Stimulated activated CD8-positive, alpha-beta memory T cell treated with anti-CD3 and anti-CD28 coated beads, Interleukin-7, amount 100 ng/mL, for 1 hour (primary cell): ENCODE measurements at regions not wholly inside any gene's neighbourhood (a gene's known extent, or its start where the extent isn't known, plus 50 kb on each side); places are given as distances from the start of the nearest gene placed in this dataset.

Source experiments
- DNase-seq, 2 donors: peaks; one replicate each; pipeline ENCODE4 v3.0.0-alpha.2; 2020; ENCODE audit warnings: low read depth in 2 of 2

DNA sequence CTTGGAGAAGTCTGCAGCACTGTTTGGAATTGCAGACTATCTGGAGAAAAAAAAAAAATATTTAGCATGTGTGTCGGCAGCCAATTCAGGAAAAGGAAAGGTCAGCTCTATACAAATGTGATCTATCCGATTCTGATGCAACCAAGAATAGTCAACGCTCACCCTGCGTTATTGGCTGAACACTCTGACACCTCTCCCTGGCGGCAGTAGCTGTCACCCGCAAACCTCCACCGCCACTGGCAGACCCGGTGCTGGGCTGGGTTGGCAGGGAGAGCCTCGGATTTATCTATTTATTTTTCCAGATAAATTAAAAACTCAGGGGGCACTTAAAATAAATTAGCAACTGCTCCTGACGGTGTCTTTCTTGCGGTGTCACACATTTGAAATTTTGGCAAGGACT lies 409.7 kb downstream of the VRK1 start:
- DNase-seq = no peak

DNA sequence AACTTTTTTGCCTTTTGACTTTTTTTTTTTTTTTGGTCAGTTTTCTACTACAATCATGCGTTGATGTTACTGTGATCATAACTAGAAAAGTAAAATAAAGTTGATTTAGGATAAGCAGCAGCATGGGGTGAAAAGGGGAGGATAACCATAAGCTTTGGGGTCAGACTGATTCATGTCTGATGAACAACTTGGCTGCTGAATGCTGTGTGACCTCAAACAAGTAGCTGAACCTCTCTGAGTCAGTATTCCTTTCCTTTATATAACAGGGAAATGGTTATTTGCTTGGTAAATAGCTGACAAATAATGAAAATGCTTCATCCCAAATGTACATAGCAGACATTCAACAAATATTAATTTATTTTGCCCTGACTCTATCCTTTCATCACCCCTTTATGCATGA lies 413.0 kb downstream of the VRK1 start:
- DNase-seq = no peak

DNA sequence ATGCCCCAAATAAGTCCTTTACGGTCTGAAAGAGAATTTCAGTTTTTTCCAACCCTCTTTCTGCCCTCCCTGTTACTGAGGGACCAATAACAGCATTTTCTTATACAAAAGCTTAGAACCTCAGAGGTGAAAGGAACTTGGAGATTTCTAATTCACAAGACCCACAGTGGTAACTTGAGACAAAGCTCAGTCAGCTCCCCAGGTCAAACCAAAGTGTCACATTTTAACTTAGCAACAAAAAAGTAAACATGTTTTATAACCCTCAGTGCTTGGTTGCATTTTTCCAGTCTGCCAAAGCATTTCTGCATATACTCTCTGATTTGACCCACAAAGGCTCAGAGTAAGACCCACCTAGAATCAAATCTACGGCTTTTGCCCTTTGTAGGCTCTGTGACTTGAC lies 415.2 kb downstream of the VRK1 start:
- DNase-seq = no peak

DNA sequence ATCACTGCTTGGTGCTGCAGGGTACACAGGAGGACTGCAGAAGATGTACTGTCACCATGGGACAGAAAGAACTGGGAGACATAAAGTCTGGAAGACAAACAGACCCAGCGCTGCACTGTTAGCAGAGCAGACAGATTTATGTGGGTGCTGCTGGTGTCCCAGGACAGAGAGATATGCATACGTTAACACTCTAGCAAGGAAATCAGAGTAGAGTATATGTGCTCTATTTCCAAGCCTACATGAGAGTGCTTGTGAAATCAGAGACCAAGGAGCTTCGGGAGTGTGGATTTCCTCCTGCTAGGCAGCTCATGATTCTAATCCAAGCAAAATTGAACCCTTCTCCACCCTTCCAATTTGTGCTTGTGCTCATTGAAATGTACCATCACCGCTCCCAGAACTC lies 416.5 kb downstream of the VRK1 start:
- no peak for DNase-seq

DNA sequence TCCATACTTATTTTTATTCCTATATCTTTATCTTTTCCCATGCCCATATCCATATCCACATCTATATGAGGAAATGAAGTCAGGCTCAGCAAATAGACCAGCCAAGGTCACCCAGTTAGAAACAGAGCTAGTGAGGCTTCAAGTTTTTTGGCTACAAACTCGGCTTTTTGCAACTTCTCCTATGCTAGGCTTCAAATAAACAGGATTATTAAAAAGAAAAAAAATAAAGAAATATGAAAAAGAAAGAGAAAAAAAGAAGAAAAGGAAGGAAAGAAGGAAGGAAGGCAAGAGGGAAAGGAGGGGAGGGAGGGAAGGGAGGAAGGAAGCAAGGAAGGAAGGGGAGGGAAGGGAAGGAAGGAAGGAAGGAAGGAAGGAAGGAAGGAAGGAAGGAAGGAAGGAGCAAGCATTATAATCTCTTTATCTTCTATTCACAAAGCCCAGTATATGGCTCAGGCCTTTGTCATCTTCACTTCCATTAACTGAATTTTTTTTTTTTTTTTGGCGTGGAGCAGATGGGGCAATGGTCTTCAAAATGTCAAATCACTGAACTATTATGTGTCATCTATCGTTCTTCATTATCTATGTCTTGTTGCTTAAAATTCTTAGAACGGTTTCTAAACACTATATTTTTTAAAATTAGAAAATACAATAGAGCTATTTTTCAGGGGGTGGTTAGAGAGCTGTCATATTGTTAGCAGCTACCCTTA lies 418.2 kb downstream of the VRK1 start:
- DNase-seq = no peak

DNA sequence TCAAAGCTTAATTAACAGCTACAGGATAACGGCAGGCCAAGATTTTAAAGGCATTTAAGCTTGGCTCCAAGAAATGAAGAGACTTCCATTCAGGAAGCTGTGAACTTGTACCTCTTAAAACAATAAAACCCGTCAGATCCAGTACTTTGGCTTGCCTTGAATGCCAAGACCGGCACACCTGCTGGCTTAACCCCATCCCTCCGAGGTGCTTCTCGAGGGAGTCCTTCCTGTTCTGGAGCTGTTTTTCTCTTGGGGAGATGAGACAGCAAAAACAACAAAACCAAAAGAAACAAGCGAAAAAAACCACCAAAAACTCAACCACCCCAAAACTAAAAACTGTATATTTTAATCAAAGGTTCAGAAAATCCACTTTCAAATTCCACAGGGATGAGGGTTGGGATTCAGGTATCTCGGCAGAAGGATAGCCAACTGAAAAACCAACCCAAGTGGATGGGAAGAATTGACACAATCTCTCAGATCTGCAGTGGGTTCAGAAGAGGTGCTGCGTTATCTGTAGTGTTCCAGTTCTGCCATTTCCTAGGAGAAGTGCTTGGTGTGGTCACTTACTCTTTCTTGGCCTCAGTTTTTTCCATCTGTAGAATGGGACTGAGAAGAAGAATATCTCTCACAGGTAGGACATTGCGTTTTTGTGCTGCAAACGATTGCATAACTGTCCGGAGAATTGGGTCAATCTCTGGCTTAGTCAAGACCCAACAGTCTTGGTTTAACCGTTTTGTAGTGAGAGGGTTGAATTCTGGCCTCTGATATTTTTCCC lies 420.1 kb downstream of the VRK1 start:
- DNase-seq = no peak

DNA sequence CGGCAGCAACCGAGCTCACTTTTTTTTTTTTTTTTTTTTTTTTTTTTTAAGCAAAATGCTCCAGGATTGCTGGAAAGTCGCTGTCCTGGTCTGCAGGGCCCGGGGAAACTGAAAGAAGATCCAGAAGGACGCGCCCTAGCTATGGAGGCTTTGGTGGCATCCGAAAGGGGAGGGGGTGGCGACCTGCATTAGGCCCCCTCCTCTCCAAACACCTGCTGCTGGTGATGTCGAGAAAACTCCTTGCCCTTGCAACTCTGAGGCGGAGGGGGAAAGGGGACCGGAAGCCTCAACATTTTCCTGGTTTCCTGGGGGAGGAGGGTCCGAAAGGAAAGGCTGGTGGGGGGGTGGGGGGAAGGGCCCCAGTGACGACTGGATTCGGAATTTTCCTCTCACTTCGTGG lies 421.1 kb downstream of the VRK1 start:
- no peak for DNase-seq

DNA sequence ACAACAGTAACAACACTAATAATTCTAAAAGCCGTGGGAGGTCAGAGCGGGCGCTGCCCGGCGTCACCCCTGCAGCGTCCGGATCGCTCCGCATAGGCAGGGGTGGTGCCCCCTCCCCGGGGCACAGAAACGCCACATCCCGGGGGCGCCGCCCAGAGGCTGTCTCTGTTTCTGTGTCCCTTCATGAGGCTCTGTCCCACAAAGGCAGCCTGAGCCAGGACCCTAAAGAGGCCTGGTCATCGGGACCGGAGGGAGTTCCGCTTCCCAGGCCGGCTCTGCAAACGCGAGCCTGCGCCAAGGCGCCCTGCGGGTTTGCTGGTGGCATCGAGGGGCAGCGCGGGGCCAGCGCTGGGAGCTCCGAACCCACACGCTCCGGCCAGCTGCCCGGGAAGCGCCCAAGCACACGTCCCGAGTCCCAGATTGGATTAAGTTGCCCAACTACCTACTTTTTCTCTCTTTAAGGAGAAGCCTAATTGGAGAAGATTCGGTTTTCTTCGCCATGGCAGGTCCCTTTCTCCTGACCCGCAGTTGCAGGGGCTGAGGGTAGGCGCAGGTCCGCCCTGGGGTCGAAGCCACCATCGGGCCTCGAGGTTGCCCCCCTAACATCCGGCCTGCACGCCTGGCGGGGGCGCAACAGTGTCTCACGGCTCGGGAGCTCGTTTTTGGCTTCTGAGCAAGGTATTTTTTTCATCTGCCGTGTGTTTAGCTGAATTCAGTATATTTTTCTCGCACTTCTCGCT lies 421.7 kb downstream of the VRK1 start:
- DNase-seq = no peak

DNA sequence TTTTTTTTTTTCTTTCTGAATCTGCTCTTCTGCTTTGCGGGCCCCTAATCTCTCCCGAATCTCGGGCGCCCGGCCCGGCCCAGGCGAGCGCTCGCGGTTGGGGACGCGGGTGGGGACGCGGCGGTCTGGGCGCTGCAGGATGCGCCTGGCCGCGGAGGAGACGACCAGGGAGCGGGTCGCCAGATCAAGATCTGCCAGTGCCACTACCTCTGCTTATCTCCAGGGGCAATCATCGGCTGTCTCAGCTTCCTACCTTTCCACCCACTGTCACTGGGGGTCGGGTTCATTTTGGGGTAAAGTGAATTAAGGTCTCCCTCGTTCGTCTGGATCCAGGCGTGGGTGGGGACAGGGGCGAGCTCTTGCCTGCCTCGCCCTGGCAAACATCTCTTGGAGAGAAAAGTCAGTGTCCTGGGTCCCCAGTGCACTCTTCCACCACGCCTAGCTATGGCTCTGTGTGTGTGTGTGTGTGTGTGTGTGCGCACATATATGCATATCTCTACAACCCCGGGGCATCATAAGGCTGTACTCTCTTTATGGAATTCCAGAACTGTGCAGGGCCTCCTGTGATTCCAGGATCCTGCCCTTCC lies 422.3 kb downstream of the VRK1 start:
- no peak for DNase-seq

DNA sequence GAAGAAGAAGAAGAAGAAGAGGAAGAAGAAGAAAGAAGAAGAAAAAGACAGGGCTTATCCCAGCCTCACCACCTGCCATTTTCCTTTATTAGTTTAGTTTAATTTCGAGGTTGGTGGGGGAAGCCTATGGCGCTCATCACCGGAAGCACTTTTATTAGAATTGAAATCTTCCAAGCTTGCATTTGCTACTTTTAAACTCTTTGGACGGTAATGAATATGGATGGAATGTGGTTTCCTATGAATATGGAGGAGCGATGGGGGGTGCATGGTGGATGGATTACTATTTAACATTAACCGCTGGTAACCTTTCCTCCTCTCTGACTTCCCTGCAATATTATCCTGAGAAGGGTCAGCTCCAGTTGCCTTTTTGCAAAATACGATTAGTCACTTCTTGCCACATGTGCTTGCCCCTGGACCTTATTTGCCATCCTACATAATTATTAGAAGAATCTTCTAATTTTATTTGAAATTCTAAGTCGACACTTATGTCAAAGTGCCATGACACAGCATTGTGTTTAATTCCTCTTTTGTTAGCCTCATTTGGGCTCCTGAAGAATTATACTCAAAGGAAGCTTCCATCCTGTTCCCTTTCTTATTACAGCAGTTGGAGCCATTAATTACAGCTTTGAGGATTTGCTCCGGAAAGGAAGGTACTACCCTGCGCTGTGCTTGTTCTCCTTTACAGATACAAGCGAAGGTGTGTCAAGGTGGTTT lies 424.5 kb downstream of the VRK1 start:
- no peak for DNase-seq

DNA sequence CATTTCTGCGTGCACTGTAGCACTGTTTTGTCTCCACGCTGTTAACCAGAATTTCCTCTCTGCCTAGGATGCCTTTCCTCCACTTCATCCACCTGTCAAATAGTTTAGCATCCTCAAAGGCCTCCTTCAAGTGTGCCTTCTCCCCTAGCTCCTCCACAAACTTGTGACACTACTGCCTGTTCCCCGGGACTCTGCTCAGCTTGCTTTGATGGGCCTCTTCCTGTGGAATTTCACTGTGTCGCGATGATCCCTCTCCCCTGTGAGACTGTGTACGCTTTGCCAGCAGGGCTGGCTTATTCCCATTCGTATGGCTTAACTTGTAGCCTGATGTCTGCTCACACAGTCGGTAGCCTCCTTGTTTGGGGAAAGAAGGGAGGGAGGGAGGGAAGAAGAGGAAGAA lies 426.8 kb downstream of the VRK1 start:
- DNase-seq = no peak

DNA sequence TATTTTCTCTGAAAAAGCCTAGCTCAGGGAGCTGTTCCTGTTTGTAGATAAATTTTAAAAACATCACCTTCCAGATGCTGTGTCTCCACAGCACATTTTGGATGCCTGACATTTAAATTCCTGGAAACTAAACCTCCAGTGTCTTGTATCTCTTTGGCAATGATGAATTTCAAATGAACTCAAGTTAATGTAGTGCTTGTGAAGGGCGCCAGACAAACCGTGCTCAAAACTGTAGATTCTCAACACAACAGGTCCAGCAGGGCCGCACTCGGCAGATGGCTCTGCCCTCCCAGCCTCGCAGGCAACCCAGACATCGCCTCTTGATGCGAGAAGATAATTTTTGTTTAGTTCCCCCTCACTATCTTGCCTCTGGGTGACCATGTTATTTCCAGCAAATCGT lies 432.9 kb downstream of the VRK1 start:
- no peak for DNase-seq

DNA sequence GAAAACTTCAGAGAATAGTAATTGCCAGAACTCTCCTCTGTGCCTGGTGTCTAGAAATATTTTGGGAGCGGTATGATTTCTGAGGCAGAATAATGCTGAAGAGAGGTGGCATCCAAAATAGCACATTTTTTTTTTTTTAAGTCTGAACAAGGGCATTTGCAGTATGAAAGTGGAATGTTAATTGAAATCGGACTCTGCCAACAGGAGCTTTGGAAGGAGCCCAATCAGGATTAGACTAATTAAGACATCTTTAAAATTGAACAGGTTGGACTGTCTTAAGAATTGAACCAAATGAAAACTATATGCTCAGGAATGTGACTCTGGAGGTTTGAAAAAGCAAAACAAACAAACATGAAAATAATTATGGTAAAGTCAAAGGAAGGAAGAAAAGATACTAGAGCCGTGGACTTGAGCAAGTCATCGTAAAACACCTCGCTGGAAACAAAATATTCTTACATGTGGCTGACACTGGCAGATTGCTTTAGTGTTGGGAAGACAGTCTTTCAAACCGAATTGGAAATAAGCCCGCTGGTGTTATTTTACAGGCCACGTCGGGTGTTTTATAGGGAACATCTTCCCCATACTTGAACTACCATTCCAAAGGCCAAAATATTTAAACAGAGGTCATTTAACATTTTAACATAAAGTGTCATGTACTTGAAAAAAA lies 436.3 kb downstream of the VRK1 start:
- DNase-seq = no peak

DNA sequence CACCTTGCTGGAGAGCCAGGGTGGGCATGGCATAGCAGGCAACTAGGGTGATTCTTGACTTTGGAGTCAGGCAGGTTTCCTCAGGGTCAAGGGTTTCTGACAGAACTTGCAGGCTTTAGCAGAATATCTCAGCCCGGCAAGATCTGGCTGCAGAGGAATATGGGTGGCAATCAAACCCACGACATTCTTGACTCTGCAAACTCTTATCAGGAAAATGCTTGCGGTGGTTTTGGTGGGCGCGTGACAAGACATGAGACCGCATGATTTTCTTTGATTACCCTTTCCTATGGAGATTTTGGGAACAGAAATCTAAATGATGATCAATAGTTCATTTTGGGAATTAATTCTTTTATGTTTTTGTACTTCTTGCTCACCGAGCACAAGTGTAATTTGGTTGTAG lies 449.5 kb downstream of the VRK1 start:
- no peak for DNase-seq

DNA sequence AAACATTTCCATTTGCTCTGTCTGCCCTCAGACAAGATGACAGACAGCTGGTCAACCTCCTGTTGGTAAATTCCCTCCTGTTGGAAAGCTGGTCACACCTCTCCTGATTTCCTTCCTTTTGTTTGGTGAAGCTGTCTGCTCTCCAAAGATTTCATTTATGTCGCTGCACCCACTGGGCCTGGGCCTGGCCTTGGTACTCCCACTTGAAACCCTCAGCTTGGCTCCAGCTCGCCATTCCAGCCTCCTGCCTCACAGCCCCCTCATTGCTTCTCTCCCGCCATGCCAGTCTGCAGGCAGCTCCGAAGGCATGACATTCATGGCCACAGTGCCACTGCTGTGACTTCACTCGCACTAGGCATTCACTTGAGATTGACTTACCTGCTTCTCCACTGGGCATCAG lies 451.8 kb downstream of the VRK1 start:
- DNase-seq = no peak

DNA sequence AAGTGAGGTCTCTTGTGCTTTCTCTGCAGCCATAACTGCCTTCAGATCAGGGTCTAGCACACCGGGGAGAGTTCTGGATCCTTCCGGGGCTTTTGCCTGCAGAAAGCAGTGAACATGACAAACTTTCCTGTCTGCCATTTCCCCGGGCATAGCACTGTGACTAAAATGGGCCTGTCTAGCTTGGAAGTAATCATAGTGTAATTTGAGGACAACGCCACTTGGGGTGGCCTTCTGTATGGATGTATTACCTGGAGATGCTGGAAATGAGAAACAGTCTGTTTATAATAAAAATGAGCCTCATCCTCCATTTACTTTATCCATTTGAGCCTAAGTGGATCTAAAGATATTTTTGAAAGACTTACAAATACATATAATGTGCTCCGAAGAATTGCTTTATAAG lies 453.7 kb downstream of the VRK1 start:
- no peak for DNase-seq

DNA sequence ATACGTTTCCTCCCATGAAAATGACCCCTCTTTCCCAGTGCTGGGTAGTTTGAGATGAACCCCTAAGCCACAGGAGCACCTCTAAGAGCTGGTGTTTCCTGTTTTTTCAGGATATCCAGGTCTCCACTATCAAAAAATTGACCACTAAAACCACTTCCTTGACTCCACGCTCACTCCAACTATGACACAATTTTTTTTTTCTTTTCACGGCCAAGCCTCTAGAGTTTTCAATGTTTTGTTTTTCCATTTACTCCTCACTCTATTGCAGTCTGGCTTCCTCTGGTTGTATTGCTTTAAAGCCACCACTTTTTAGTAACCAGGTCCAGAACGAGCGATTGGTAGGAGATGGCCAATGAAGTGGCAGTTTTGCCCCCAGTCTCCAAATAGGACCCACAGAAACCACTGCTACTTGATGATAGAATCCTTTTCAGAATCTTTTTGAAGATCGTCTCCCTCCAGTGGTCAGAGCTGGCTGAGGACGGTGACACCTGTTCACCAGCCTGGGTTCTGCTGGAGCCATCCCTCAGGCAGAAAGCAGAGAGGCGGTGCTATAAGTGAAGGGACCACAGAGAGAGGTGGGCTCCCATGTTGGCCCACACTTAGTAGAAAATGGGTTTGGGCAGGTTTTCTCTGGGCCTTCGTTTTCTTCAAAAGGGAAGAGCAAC lies 454.4 kb downstream of the VRK1 start:
- no peak for DNase-seq

DNA sequence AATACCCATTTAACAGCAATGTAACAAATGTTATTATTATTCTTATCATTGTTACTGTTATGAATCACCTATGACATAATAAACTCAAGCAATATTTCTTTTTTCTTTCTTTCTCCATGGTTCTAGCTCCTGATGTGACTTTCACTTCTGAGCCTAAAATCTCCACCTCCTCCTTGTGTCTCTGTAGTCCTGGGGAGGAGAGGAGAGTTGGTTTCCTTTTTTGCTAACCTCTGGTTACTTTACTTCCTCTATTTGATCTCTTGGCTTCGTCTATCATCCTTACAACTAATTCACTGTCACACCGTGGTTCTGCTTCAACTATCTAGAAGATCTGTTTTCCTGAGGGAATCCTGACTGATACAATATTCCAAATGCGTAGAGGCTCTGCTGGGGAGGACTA lies 456.6 kb downstream of the VRK1 start:
- no peak for DNase-seq

DNA sequence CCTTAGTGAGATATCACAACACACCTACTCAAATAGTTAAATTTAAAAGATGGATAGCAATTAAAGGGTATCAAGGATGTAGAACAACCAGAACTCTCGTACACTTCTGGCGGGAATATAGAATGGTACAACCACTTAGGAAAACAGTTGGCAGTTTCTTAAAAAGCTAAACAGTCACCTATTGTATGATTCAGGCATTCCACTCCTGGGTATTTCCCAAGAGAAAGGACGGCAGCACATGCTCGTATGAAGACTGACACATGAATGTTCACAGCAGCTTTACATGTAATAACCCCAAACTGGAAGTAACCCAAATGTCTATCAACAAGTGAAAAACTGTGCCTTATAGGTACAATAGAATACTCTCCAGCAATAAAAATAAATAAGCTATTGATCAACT lies 465.2 kb downstream of the VRK1 start:
- DNase-seq = no peak

DNA sequence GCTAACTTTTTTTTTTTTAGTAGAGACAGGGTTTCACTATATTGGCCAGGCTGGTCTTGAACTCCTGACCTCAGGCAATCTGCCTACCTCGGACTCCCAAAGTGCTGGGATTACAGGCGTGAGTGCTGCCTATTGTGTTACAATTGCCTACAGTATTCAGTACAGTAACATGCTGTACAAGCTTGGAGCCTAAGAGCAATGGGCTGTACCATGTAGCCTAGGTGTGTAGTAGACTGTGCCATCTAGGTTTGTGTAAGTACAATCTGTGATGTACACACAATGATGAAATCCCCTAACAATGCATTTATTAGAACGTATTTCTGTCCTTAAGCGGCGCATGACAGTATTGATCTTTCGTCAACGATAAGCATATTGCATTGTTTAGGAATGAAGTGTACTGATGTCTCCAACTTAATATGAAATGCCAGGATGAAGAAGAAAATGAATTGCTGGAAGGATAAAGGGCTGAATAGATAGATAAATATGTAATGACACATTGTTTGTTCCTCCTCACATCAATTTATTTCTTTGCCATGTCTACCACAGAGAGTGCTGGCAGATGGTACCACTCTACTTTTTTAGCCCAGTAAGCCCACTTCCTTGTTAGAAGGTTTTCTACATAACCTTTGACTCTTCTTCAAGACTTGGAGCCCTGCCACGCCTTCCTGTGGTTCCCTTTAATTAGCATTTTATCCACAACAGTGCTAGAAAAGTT lies 467.5 kb downstream of the VRK1 start:
- no peak for DNase-seq
